ENCODE measurements at regions not wholly inside any gene's neighbourhood (a gene's known extent, or its start where the extent isn't known, plus 50 kb on each side); places are given as distances from the start of the nearest gene placed in this dataset.

- DNase-seq (ENCODE audit: low spot score): no peak
These were observed 339.3 kb upstream of the PFKP start for GRCh38 chr10:2728087-2728486.

DNA sequence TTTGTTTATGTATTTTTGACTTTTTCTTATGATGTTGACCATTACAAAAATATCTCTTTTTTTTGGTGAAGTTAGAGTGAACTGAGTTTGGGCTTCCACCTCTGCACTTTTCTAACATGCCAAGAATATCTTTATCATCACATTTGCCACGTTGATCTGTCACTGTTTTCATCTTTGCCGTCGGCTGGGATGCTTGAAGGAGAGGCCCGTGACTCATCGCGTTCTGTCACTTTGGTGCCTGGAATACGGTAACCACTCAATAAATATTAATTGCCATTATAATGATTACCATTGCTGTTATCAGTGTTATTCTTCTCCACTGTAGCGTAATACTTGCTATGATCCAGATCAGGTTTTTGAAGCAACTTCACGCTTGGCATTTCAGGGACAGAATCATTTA is 350.8 kb upstream of the PFKP start:
- DNase-seq (ENCODE audit: low spot score): no peak

- DNase-seq (ENCODE audit: low spot score): no peak
These were observed 352.8 kb upstream of the PFKP start for GRCh38 chr10:2714597-2714996.

DNA sequence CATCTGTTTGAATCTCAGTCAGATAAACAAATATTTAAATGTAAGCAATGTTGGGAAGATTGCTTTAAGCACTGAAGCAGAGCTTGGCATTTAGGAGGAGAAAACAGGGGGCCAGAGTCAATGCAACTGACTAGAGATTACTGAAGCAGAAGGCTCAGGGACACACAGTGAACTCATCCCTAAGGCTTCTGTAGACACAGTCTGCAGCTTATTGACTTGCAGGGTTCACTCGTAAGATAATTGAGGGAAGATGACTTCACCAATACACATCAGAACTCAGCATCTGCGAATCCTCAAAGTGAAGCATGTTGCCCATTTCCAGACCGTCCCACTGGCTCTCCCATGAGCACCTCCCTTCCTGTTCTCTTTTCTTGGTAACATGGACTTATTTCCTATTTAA is 363.4 kb upstream of the PFKP start:
- DNase-seq (ENCODE audit: low spot score): no peak

DNA sequence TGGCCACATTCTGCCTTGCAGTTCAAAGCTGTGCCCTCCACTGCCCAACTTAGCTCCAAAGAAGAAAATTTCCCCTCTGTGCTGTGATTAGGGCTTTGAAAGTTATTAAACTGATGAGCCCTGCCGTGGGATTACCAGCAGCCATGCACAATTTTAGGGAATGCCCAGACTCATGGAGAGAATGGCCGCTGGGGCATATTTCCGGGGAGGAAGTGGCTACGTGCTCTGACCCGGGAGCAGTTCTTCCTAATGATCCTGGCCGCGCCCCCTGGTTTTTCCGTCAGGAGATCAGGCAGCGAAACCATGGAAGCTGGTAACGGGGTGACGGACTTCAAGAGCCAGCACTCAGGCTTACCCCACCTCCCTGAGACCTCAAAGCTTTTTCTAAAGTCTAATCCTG is 365.5 kb upstream of the PFKP start:
- peak; percentile 5 for DNase-seq (ENCODE audit: low spot score)

GRCh38 chr10:2700626-2701305 is 366.6 kb upstream of the PFKP start:
- DNase-seq (ENCODE audit: low spot score): no peak

DNA sequence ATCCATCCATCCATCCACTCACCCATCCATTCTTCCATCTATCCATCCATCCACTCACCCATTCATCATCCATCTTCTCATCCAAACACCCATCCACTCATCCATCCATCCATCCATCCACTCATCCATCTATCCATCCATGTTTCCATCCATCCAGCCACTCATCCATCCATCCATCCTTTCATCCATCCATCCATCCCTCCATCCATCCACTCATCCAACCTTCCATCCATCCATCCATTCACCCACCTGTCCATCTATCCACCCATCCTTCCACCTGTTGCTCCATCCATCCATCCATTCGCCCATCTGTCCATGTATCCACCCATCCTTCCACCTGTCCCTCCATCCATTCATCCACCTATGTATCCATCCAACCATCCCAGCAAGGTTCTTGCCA is 378.4 kb upstream of the PFKP start:
- DNase-seq (ENCODE audit: low spot score): no peak

- no peak for DNase-seq (ENCODE audit: low spot score)
These were observed 380.7 kb upstream of the PFKP start for GRCh38 chr10:2686691-2687090.

- no peak for DNase-seq (ENCODE audit: low spot score)
These were observed 384.9 kb upstream of the PFKP start for GRCh38 chr10:2682491-2682890.

- DNase-seq (ENCODE audit: low spot score): no peak
These were observed 385.5 kb upstream of the PFKP start for GRCh38 chr10:2681891-2682290.

GRCh38 chr10:2680821-2681220 is 386.5 kb upstream of the PFKP start:
- no peak for DNase-seq (ENCODE audit: low spot score)

DNA sequence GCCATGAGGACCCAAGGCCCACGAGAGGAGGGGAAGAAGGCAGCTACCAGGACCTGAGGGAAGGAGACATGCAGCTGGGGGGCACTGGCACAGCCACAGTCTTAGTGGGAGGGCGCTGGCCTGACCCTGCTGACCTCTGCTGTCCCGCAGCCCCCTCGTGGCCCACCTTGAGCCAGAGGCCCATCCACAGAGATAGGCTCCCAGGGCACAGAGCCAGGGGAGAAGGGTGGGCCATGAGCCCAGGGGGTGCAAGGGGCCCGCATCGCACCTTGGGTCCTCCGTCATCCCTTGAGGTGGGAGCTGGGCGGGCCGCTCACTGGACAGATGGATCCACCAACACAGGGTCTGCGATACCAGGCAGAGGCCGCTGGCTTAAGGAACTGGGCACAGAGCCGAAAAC is 387.7 kb upstream of the PFKP start:
- no peak for DNase-seq (ENCODE audit: low spot score)

GRCh38 chr10:2676455-2676854 is 390.9 kb upstream of the PFKP start:
- no peak for DNase-seq (ENCODE audit: low spot score)

- DNase-seq (ENCODE audit: low spot score): no peak
These were observed 392.9 kb upstream of the PFKP start for GRCh38 chr10:2674451-2674850.

- DNase-seq (ENCODE audit: low spot score): no peak
These were observed 396.5 kb upstream of the PFKP start for GRCh38 chr10:2670864-2671263.

DNA sequence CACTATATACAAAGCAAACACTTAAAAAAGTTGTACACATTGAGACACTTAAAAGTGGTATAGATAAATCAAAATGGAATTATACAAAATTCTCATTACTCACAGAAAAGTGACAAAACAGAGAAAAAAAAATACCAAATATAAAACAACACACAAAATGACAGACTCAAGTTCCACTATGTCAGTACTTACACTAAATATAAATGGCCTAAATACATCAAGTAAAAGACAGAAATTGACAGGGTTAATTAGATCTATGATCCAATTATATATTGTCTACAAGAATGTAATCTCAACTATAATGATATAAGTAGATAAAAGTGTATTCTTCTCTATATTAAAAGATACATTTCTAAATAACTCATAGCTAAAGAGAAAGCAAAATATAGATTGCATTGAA is 401.6 kb upstream of the PFKP start:
- no peak for DNase-seq (ENCODE audit: low spot score)

DNA sequence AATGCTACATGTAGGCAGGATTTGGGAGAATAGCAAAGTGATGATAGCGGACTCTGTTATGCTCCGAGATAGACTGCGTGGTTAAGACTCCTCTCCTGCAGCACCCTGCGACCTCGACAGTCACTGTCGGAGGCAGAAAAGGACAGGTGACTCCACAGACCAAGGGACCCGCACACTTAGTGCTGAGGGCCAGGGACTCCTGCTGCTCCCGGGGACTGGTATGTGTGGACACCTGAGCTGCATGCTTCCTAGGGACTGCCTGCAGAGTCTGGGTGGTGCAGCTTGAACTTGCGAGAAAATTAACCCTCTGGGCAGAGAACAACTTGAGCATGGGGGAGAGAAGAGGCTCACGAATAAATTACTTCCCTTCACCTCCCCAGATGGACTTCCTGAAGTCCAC is 407.1 kb upstream of the PFKP start:
- no peak for DNase-seq (ENCODE audit: low spot score)

DNA sequence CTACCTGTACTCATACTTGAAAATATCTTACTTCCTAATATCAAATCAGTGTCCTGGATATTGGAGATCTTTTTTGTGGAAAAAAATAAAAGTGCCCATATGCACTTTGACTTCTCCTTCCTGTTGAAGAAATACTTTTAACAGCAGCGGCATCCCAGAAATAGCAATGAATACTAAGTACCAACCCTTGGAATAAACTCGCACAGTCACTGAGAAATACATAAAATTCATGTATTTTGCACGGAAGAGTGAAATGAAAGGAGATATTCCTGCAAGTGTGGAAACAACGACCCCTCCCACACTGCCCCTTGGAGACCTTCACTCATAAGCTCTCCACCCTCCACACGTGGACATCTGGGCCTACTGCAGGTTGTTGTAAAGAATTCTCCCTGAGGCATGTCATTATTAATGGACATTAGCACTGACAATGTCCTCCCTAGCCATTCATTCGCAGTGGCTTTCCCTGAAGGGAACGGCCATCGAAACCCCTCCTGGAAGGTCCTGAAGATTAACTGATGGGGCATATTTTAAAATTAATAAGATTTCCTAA is 407.6 kb upstream of the PFKP start:
- DNase-seq (ENCODE audit: low spot score): no peak

DNA sequence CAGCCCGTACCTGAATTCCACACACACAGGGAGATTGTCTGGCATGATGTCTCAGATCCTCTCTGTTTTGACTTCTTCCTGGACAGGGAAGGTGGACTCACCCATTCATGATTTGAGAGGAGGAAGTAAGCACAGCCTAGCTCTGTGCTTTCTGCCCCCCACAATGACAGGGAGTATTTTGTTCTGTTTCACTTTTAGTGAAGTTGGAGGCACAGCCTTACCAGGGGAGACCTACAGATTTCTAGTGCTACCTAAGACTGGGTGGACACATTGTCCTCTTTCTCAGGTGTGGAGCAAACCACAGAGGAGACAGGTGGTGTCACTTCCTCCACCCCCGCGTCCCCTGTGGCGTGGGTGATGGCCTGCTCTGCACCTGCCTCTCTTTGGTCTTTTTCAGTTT is 408.6 kb upstream of the PFKP start:
- no peak for DNase-seq (ENCODE audit: low spot score)

- DNase-seq (ENCODE audit: low spot score): no peak
These were observed 417.0 kb upstream of the PFKP start for GRCh38 chr10:2650328-2650727.

DNA sequence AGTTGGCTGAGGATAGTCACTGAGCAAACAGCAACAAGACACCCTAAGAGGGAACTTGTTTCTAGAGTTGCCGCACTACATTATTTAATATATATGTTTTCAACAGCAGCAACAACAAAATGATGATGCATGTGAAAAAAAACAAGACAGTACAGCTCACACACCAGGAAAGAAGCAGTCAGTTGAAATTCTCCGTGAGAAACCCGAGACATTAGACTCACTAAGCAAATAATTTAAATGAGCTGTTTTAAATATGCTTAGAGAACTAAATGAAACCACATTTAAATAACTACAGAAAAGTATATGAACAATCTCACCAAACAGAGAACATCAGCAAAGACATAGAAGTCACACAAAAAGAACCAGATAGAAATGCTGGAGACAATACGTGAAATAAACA is 426.3 kb upstream of the PFKP start:
- DNase-seq (ENCODE audit: low spot score): no peak

- no peak for DNase-seq (ENCODE audit: low spot score)
These were observed 433.7 kb upstream of the PFKP start for GRCh38 chr10:2633630-2634029.

GRCh38 chr10:2631557-2632205 is 435.7 kb upstream of the PFKP start:
- no peak for DNase-seq (ENCODE audit: low spot score)

DNA sequence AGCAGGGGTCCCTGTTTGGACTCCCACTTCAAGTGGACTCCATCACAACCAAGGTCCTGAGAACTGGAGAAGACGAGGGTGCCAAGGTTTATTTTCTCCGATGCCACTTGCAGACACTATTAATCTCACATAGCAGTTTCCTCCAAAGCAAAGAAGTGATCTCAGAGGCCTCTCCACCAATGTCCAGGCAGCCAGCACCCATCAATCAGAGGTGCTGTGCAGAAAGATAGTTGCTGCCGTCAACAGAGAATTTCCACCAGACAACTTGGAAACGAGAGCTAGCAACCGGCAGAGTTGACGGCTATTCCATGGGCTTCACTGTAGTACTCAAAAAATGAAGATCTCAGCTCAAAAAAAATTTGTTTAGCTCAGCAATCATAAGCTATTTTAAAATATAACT is 438.6 kb upstream of the PFKP start:
- DNase-seq (ENCODE audit: low spot score): no peak

Data from A172 (cell line).